Stimulated activated CD4-positive, alpha-beta T cell treated with anti-CD3 and anti-CD28 coated beads, Interleukin-15, amount 100 ng/mL, for 24 hours (primary cell): ENCODE measurements at regions not wholly inside any gene's neighbourhood (a gene's known extent, or its start where the extent isn't known, plus 50 kb on each side); places are given as distances from the start of the nearest gene placed in this dataset.

Experiments
- DNase-seq: peaks from one replicate; pipeline ENCODE4 v3.0.0-alpha.2; 2020

- DNase-seq: no peak
These were observed 390.0 kb downstream of the FAT4 start for GRCh38 chr4:125704726-125705125.

- DNase-seq: no peak
These were observed 390.9 kb downstream of the FAT4 start for GRCh38 chr4:125705681-125706080.

- DNase-seq: no peak
These were observed 392.6 kb downstream of the FAT4 start for GRCh38 chr4:125707397-125707796.

- no peak for DNase-seq
These were observed 396.0 kb downstream of the FAT4 start for GRCh38 chr4:125710766-125711165.

GRCh38 chr4:125714049-125714448, 399.3 kb downstream of the FAT4 start:
- no peak for DNase-seq

GRCh38 chr4:125714845-125715244, 400.1 kb downstream of the FAT4 start:
- DNase-seq: no peak

- DNase-seq: no peak
These were observed 405.2 kb downstream of the FAT4 start for GRCh38 chr4:125719987-125720386.

- DNase-seq: no peak
These were observed 407.3 kb downstream of the FAT4 start for GRCh38 chr4:125722009-125722408.

GRCh38 chr4:125725957-125726525, 411.3 kb downstream of the FAT4 start:
- DNase-seq: no peak

- DNase-seq: no peak
These were observed 413.2 kb downstream of the FAT4 start for GRCh38 chr4:125727931-125728330.

GRCh38 chr4:125728568-125728967, 413.8 kb downstream of the FAT4 start:
- no peak for DNase-seq

GRCh38 chr4:125729171-125729570, 414.4 kb downstream of the FAT4 start:
- no peak for DNase-seq

- DNase-seq: no peak
These were observed 417.9 kb downstream of the FAT4 start for GRCh38 chr4:125732632-125733031.

- DNase-seq: no peak
These were observed 419.7 kb downstream of the FAT4 start for GRCh38 chr4:125734504-125734903.

GRCh38 chr4:125735102-125735501, 420.3 kb downstream of the FAT4 start:
- DNase-seq: no peak

GRCh38 chr4:125736057-125736456, 421.3 kb downstream of the FAT4 start:
- DNase-seq: no peak

GRCh38 chr4:125739760-125740159, 425.0 kb downstream of the FAT4 start:
- DNase-seq: no peak

GRCh38 chr4:125741825-125742452, 427.2 kb downstream of the FAT4 start:
- no peak for DNase-seq

GRCh38 chr4:125744891-125745364, 430.2 kb downstream of the FAT4 start:
- no peak for DNase-seq

- no peak for DNase-seq
These were observed 434.6 kb downstream of the FAT4 start for GRCh38 chr4:125749354-125749753.

- DNase-seq: no peak
These were observed 435.6 kb downstream of the FAT4 start for GRCh38 chr4:125750399-125750798.

GRCh38 chr4:125750828-125751466, 436.2 kb downstream of the FAT4 start:
- DNase-seq: no peak

GRCh38 chr4:125758438-125758837, 443.7 kb downstream of the FAT4 start:
- no peak for DNase-seq

- DNase-seq: no peak
These were observed 445.6 kb downstream of the FAT4 start for GRCh38 chr4:125760201-125760819.
